Right lobe of liver (tissue), 4 donors: ENCODE measurements at regions not wholly inside any gene's neighbourhood (a gene's known extent, or its start where the extent isn't known, plus 50 kb on each side); places are given as distances from the start of the nearest gene placed in this dataset.

ENCODE experiments used
- CTCF ChIP-seq, 4 donors: fragments of 200-600 bp in 3 of 4; fragments of 450-650 bp in 1 of 4; IDR thresholded peaks; one replicate each; pipeline versions ENCODE4 v1.5.1 to v1.8.0; 2016 to 2022; ENCODE audit warnings: antibody characterized with exemption in 4 of 4, mild to moderate bottlenecking in 2 of 4
- POLR2A ChIP-seq: fragments of 450-650 bp; IDR thresholded peaks from one replicate; pipeline ENCODE4 v1.6.1; 2017; ENCODE audit warnings: antibody characterized with exemption, mild to moderate bottlenecking
- donor health status: DM: no; HTN: no; CAD: no.
- donor health status: DM: no; HTN: no; CAD: no.
- donor health status: DM: no; HTN: yes; CAD: no.

GRCh38 chr11:119843877-119844276, 114.9 kb upstream of the NECTIN1 start:
- no peak for TF ChIP-seq POLR2A
- no peak for TF ChIP-seq CTCF (IDR thresholded peaks at IDR 0.05)
